ENCODE measurements at regions not wholly inside any gene's neighbourhood (a gene's known extent, or its start where the extent isn't known, plus 50 kb on each side); places are given as distances from the start of the nearest gene placed in this dataset.

DNA sequence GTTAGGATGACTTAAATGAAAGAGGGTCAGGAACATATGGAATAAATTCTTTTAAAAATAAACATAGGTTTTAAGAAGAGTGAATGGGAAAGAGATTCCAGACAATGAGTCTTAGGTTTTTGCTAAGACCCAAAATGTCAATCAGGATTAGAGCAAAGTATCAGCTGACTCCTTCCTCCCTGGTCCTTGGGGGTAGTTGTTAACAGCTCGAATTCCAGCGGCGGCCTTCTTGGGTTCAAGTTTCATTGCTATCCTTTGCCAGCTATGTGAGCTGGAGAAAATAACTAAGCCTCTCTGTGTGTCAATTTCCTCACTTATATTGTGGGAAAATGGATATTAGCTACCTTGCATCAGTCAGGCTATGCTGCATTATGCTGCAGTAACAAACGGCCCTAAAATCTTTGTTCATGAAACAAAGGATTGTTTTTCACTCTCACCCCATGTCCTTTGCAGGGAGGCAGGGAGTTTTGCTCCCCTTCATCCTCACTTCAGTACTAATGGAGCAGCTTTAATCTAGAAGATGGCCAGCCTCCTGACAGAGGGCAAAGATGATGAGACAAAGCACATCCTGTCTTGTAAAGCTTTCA is 83.8 kb upstream of the RFLNA start:
- H3K27ac ChIP-seq = no peak overlapping the region
- H3K4me1 ChIP-seq = no peaks in the 10 kb centered on the region
- H3K9me3 ChIP-seq = peaks cover 10% of the 10 kb centered on the region
- H3K36me3 ChIP-seq = no peaks in the 10 kb centered on the region
- no peak overlapping the region for H3K4me3 ChIP-seq
- H3K27me3 ChIP-seq = no peaks in the 10 kb centered on the region
- no peak for TF ChIP-seq POLR2AphosphoS5 (IDR thresholded peaks at IDR 0.05; ENCODE audit: insufficient read depth in 1 of 2, low read depth in 1 of 2)
- no peak for TF ChIP-seq POLR2A (IDR thresholded peaks at IDR 0.05)
- TF ChIP-seq CTCF (IDR thresholded peaks at IDR 0.05) = no peak
- no peak for DNase-seq (ENCODE audit: extremely low spot score in 2 of 2)
- intact Hi-C loops (cut with DNase I) = no loop called here

DNA sequence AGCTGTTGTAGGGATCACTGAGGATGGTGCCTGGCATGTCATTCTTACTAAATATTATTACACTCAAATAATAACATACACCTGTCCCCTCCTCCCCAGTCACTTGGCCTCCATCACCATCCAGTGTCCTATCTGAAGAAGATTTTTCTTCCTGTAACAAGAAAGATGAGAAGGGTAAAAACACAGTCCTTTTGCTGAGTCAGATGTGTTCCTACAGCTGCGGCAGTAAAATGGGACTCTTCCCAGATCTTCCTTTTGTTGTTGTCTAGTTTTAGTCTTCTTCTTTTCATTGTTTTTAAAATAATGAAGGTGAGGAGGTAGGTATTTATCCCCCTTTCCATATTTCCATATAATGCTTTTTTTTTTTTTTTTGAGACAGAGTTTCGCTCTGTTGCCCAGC is 83.1 kb upstream of the RFLNA start:
- TF ChIP-seq CTCF (IDR thresholded peaks at IDR 0.05) (no peak), POLR2AphosphoS5 (IDR thresholded peaks at IDR 0.05; ENCODE audit: insufficient read depth in 1 of 2, low read depth in 1 of 2) (no peak), POLR2A (IDR thresholded peaks at IDR 0.05) (no peak)
- DNase-seq (ENCODE audit: extremely low spot score in 2 of 2) = no peak
- no peaks in the 10 kb centered on the region for H3K4me1 ChIP-seq
- H3K27me3 ChIP-seq = no peaks in the 10 kb centered on the region
- intact Hi-C loops (cut with DNase I) = no loop called here
- no peak overlapping the region for H3K27ac ChIP-seq
- H3K9me3 ChIP-seq = peaks cover 10% of the 10 kb centered on the region
- no peaks in the 10 kb centered on the region for H3K36me3 ChIP-seq
- H3K4me3 ChIP-seq = no peak overlapping the region

GRCh38 chr12:124213666-124214347 is 81.1 kb upstream of the RFLNA start:
- peaks cover 8% of the 10 kb centered on the region for H3K4me1 ChIP-seq
- no peak for DNase-seq (ENCODE audit: extremely low spot score in 2 of 2)
- H3K27me3 ChIP-seq = no peaks in the 10 kb centered on the region
- H3K9me3 ChIP-seq = peaks cover 10% of the 10 kb centered on the region
- no peak overlapping the region for H3K4me3 ChIP-seq
- no peaks in the 10 kb centered on the region for H3K36me3 ChIP-seq
- TF ChIP-seq CTCF (IDR thresholded peaks at IDR 0.05) = no peak
- no peak for TF ChIP-seq POLR2A (IDR thresholded peaks at IDR 0.05)
- no peak for TF ChIP-seq POLR2AphosphoS5 (IDR thresholded peaks at IDR 0.05; ENCODE audit: insufficient read depth in 1 of 2, low read depth in 1 of 2)
- intact Hi-C loops (cut with DNase I) = no loop called here
- no peak overlapping the region for H3K27ac ChIP-seq

- H3K9me3 ChIP-seq = peaks cover 10% of the 10 kb centered on the region
- no peaks in the 10 kb centered on the region for H3K27me3 ChIP-seq
- no peaks in the 10 kb centered on the region for H3K36me3 ChIP-seq
- no peak for DNase-seq (ENCODE audit: extremely low spot score in 2 of 2)
- no peak overlapping the region for H3K4me3 ChIP-seq
- intact Hi-C loops (cut with DNase I) = no loop called here
- TF ChIP-seq POLR2A (IDR thresholded peaks at IDR 0.05) (no peak), POLR2AphosphoS5 (IDR thresholded peaks at IDR 0.05; ENCODE audit: insufficient read depth in 1 of 2, low read depth in 1 of 2) (no peak), CTCF (IDR thresholded peaks at IDR 0.05) (no peak)
- peaks cover 8% of the 10 kb centered on the region for H3K4me1 ChIP-seq
- H3K27ac ChIP-seq = no peak overlapping the region
Observed at GRCh38 chr12:124214574-124214973, 80.3 kb upstream of the RFLNA start.

- no peak for TF ChIP-seq POLR2AphosphoS5 (IDR thresholded peaks at IDR 0.05; ENCODE audit: insufficient read depth in 1 of 2, low read depth in 1 of 2)
- TF ChIP-seq POLR2A (IDR thresholded peaks at IDR 0.05) = no peak
- no peak for TF ChIP-seq CTCF (IDR thresholded peaks at IDR 0.05)
- H3K27ac ChIP-seq = no peak overlapping the region
- H3K4me1 ChIP-seq = peaks cover 8% of the 10 kb centered on the region
- intact Hi-C loops (cut with DNase I) = no loop called here
- H3K9me3 ChIP-seq = peaks cover 10% of the 10 kb centered on the region
- no peaks in the 10 kb centered on the region for H3K36me3 ChIP-seq
- no peak for DNase-seq (ENCODE audit: extremely low spot score in 2 of 2)
- no peaks in the 10 kb centered on the region for H3K27me3 ChIP-seq
- no peak overlapping the region for H3K4me3 ChIP-seq
Observed at GRCh38 chr12:124216966-124217365, 77.9 kb upstream of the RFLNA start.
